GM12878 (cell line): ENCODE measurements at regions not wholly inside any gene's neighbourhood (a gene's known extent, or its start where the extent isn't known, plus 50 kb on each side); places are given as distances from the start of the nearest gene placed in this dataset.

ENCODE experiments used
- ATAC-seq: fragments of 200-7000 bp; cut with Tn5 transposase; 3 replicates; pipeline ENCODE4 v1.9.1; 2020; ENCODE audit warnings: mild to moderate bottlenecking, moderate library complexity
- BruUV-seq: library from RNA; stranded (reverse); fragments of 400-500 nt; replicated peaks from 2 replicates; lab custom pipeline; 2021; lab: Mats Ljungman, UMichigan
- CTCF ChIA-PET: fragments of 300-600 bp; sonication (Branson Sonifier 250); formaldehyde crosslinking; extraction: SDS; loops from one replicate; lab custom pipeline; 2021; ENCODE audit warnings: inconsistent platforms; lab: Yijun Ruan, JAX
- POLR2A ChIA-PET: fragments of 350-600 bp; formaldehyde crosslinking; extraction: SDS; loops from one replicate; lab custom pipeline; 2021; ENCODE audit warnings: inconsistent platforms; lab: Charles Lee
- RAD21 ChIA-PET: fragments of 300-600 bp; sonication (Branson Sonifier 250); formaldehyde crosslinking; loops from one replicate; lab custom pipeline; 2023; ENCODE audit warnings: antibody characterized with exemption; ENCODE audit not compliant: unreplicated experiment; lab: Charles Lee
- SMC1A ChIA-PET: fragments of 300-600 bp; sonication (Branson Sonifier 250); formaldehyde crosslinking; loops from one replicate; lab custom pipeline; 2023; ENCODE audit not compliant: unreplicated experiment, uncharacterized antibody; lab: Charles Lee
- DNase-seq: peaks from one replicate; pipeline ENCODE4 v3.0.0-alpha.2; 2011; ENCODE audit warnings: low read depth, low spot score
- FAIRE-seq: peaks from 3 replicates; lab custom pipeline; 2011; peaks lifted over from hg19 to GRCh38; lab: Jason Lieb, UNC
- H2AFZ ChIP-seq: 2 replicates; pipeline ENCODE4 v1.6.0; 2011; ENCODE audit warnings: low read depth, low read length, control low read depth; ENCODE audit not compliant: control insufficient read depth
- H3K27ac ChIP-seq: 2 replicates; pipeline ENCODE4 v1.5.1; 2011; ENCODE audit warnings: control low read depth; ENCODE audit not compliant: control insufficient read depth, insufficient read depth
- H3K27me3 ChIP-seq, 2 experiments: replicated peaks in 1 of 2; 2 replicates each; pipeline versions ENCODE4 v1.6.0 to v1.6.1; 2011; ENCODE audit warnings: low read length in 1 of 2; ENCODE audit not compliant: control insufficient read depth in 2 of 2, insufficient read depth in 2 of 2
- H3K36me3 ChIP-seq, 2 experiments: 2 replicates each; pipeline ENCODE4 v1.5.1; 2011; ENCODE audit warnings: low read length in 1 of 2; ENCODE audit not compliant: control insufficient read depth in 2 of 2, insufficient read depth in 2 of 2
- H3K4me1 ChIP-seq: 2 replicates; pipeline ENCODE4 v1.6.1; 2011; ENCODE audit warnings: mild to moderate bottlenecking, low read length, moderate library complexity, mixed read lengths; ENCODE audit not compliant: control insufficient read depth, insufficient read depth
- H3K4me2 ChIP-seq: 2 replicates; pipeline ENCODE4 v1.6.0; 2011; ENCODE audit warnings: control low read depth; ENCODE audit not compliant: control insufficient read depth, insufficient read depth
- H3K4me3 ChIP-seq: fragments of 200-600 bp; sonication (generic); 2 replicates; pipeline ENCODE4 v1.5.1; 2016
- H3K79me2 ChIP-seq: 2 replicates; pipeline ENCODE4 v1.6.0; 2011; ENCODE audit warnings: low read length; ENCODE audit not compliant: control insufficient read depth, insufficient read depth
- H3K9ac ChIP-seq: 2 replicates; pipeline ENCODE4 v1.8.0; 2011; ENCODE audit warnings: low read length, control low read depth, mixed read lengths; ENCODE audit not compliant: control insufficient read depth, insufficient read depth
- H3K9me3 ChIP-seq: replicated peaks from 3 replicates; pipeline ENCODE4 v1.5.1; 2011; ENCODE audit warnings: mild to moderate bottlenecking, low read length; ENCODE audit not compliant: control insufficient read depth, insufficient read depth
- H4K20me1 ChIP-seq: 2 replicates; pipeline ENCODE4 v1.6.0; 2011; ENCODE audit not compliant: control insufficient read depth, insufficient read depth
- EZH2 ChIP-seq: IDR thresholded peaks from 2 replicates; pipeline ENCODE4 v1.6.1; 2012; ENCODE audit warnings: low read depth, mild to moderate bottlenecking, control low read depth, inconsistent platforms, low read length, borderline replicate concordance; ENCODE audit not compliant: control insufficient read depth
- JUNB ChIP-seq: IDR thresholded peaks from 2 replicates; pipeline ENCODE4 v1.6.1; 2016; ENCODE audit warnings: antibody characterized with exemption, mild to moderate bottlenecking
- NR2C1 ChIP-seq: fragments of 450-650 bp; IDR thresholded peaks from 2 replicates; pipeline ENCODE4 v1.6.1; 2017; ENCODE audit warnings: antibody characterized with exemption, mild to moderate bottlenecking, moderate library complexity
- PAX8 ChIP-seq: fragments of 450-650 bp; IDR thresholded peaks from 2 replicates; pipeline ENCODE4 v1.6.1; 2017; ENCODE audit warnings: mild to moderate bottlenecking, moderate library complexity
- WGBS: methylation state at CpG from one replicate; pipeline ENCODE4 v1.1.6; 2016; ENCODE audit warnings: low lambda C conversion rate; ENCODE audit not compliant: insufficient replicate concordance, insufficient coverage; ENCODE audit errors: missing lambda C conversion rate; 5-methylcytosine and 5-hydroxymethylcytosine counted together
- in situ Hi-C: fragments of 300-500 bp; cut with MboI; formaldehyde crosslinking; loops from 9 replicates; pipeline ENCODE4 v1.14.3; 2018; ENCODE audit warnings: mixed read lengths
- intact Hi-C: fragments of 100-400 bp; cut with micrococcal nuclease; formaldehyde crosslinking; loops from one replicate; pipeline ENCODE4 v1.14.2; 2022; ENCODE audit not compliant: unreplicated experiment
- TF ChIP-seq, protein P1 (sequence below): IDR thresholded peaks from 2 replicates; pipeline ENCODE4 v1.6.1; 2011; ENCODE audit warnings: low read depth, low read length, improper control_type of control experiment, borderline replicate concordance
- TF ChIP-seq, protein P2 (sequence below): fragments of 450-650 bp; IDR thresholded peaks from 2 replicates; pipeline ENCODE4 v1.6.1; 2017; ENCODE audit warnings: antibody characterized with exemption, mild to moderate bottlenecking, moderate library complexity

DNA sequence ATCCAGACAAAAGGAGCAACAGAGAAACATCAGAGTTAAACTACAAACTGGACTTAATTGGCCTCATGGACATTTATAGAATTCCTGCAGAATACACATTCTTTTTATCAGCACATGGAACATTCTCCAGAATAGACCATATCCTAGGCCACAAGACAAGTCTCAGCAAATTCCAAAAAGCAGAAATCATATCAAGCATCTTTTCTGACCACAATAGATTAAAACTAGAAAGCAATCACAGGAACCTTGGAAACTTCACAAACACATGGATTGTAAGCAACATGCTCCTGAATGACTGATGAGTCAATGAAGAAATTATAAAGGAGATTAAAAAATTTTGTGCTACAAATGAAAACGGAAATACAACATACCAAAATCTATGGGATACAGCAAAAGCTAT lies 526.7 kb downstream of the PCDH7 start:
- CTCF ChIA-PET = no interaction called here
- SMC1A ChIA-PET = no interaction called here
- intact Hi-C loops = no loop called here
- no peak for FAIRE-seq
- POLR2A ChIA-PET = no interaction called here
- Histone ChIP-seq H3K9me3 (no peaks in the 10 kb centered on the region), H3K9ac (no peak overlapping the region), H4K20me1 (no peaks in the 10 kb centered on the region), H3K36me3 (no peaks in the 10 kb centered on the region), H3K4me3 (no peak overlapping the region), H3K27ac (no peak overlapping the region), H3K4me2 (no peak overlapping the region), H3K4me1 (no peaks in the 10 kb centered on the region), H3K27me3 (no peaks in the 10 kb centered on the region), H3K79me2 (no peaks in the 10 kb centered on the region), H2AFZ (no peak overlapping the region)
- in situ Hi-C loops = no loop called here
- TF ChIP-seq NR2C1 (no peak), JUNB (no peak), PAX8 (no peak), EZH2 (no peak)
- TF ChIP-seq, protein P1, sequence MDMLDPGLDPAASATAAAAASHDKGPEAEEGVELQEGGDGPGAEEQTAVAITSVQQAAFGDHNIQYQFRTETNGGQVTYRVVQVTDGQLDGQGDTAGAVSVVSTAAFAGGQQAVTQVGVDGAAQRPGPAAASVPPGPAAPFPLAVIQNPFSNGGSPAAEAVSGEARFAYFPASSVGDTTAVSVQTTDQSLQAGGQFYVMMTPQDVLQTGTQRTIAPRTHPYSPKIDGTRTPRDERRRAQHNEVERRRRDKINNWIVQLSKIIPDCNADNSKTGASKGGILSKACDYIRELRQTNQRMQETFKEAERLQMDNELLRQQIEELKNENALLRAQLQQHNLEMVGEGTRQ = no peak
- TF ChIP-seq, protein P2, sequence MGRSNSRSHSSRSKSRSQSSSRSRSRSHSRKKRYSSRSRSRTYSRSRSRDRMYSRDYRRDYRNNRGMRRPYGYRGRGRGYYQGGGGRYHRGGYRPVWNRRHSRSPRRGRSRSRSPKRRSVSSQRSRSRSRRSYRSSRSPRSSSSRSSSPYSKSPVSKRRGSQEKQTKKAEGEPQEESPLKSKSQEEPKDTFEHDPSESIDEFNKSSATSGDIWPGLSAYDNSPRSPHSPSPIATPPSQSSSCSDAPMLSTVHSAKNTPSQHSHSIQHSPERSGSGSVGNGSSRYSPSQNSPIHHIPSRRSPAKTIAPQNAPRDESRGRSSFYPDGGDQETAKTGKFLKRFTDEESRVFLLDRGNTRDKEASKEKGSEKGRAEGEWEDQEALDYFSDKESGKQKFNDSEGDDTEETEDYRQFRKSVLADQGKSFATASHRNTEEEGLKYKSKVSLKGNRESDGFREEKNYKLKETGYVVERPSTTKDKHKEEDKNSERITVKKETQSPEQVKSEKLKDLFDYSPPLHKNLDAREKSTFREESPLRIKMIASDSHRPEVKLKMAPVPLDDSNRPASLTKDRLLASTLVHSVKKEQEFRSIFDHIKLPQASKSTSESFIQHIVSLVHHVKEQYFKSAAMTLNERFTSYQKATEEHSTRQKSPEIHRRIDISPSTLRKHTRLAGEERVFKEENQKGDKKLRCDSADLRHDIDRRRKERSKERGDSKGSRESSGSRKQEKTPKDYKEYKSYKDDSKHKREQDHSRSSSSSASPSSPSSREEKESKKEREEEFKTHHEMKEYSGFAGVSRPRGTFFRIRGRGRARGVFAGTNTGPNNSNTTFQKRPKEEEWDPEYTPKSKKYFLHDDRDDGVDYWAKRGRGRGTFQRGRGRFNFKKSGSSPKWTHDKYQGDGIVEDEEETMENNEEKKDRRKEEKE = no peak
- BruUV-seq = no TSS peak
- DNase-seq = no peak
- 0% methylated on average over 1 of the region's 1 CpG for WGBS
- ATAC-seq = no peak
- RAD21 ChIA-PET = no interaction called here
